B cell (primary cell): ENCODE measurements at regions not wholly inside any gene's neighbourhood (a gene's known extent, or its start where the extent isn't known, plus 50 kb on each side); places are given as distances from the start of the nearest gene placed in this dataset.

Source experiments
- ATAC-seq: fragments of 200-7000 bp; cut with Tn5 transposase; one replicate; pipeline ENCODE4 v1.10.0; 2021; ENCODE audit warnings: low read depth, mild to moderate bottlenecking, moderate number of reproducible peaks, moderate library complexity
- CTCF ChIA-PET: fragments of 350-600 bp; sonication (Branson Sonifier 250); formaldehyde crosslinking; loops from one replicate; lab custom pipeline; 2021; ENCODE audit warnings: antibody characterized with exemption, inconsistent platforms; lab: Charles Lee
- POLR2A ChIA-PET: fragments of 350-600 bp; sonication (Branson Sonifier 250); formaldehyde crosslinking; loops from one replicate; lab custom pipeline; 2021; ENCODE audit warnings: antibody characterized with exemption; lab: Charles Lee
- DNase-seq: peaks from one replicate; pipeline ENCODE4 v3.0.0; 2013
- H2AFZ ChIP-seq: 2 replicates; pipeline ENCODE4 v1.6.1; 2012; ENCODE audit warnings: mild to moderate bottlenecking, low read depth, low read length; ENCODE audit not compliant: insufficient read depth, poor library complexity, severe bottlenecking
- H3K27ac ChIP-seq, 2 donors: 1 replicate in 1 of 2; 2 replicates in 1 of 2; pipeline ENCODE4 v1.5.1; 2012 to 2013; ENCODE audit warnings: low read length in 2 of 2, mild to moderate bottlenecking in 2 of 2, moderate library complexity in 1 of 2
- H3K27me3 ChIP-seq, 4 experiments: fragments of 200-600 bp in 1 of 4; sonication (generic) in 1 of 4; replicated peaks in 1 of 4; 1 replicate in 2 of 4; 2 replicates in 2 of 4; pipeline versions ENCODE4 v1.6.1 to v1.7.0; 2013 to 2016; ENCODE audit warnings: low read length in 3 of 4, mild to moderate bottlenecking in 2 of 4, mixed read lengths in 1 of 4, moderate library complexity in 1 of 4; ENCODE audit not compliant: insufficient read depth in 4 of 4, control insufficient read depth in 3 of 4; ENCODE audit errors: control extremely low read depth in 1 of 4
- H3K36me3 ChIP-seq, 2 experiments: replicated peaks in 1 of 2; 1 replicate in 1 of 2; 2 replicates in 1 of 2; pipeline versions ENCODE4 v1.6.1 to v1.7.1; 2013; ENCODE audit warnings: low read length in 1 of 2; ENCODE audit not compliant: insufficient read depth in 2 of 2, control insufficient read depth in 1 of 2; ENCODE audit errors: control extremely low read depth in 1 of 2, extremely low read depth in 1 of 2
- H3K4me1 ChIP-seq, 2 donors: fragments of 200-600 bp in 1 of 2; sonication (generic) in 1 of 2; 1 replicate in 1 of 2; 2 replicates in 1 of 2; pipeline versions ENCODE4 v1.5.1 to v1.6.1; 2013 to 2017; ENCODE audit warnings: low read length in 2 of 2; ENCODE audit not compliant: control insufficient read depth in 2 of 2, insufficient read depth in 2 of 2
- H3K4me2 ChIP-seq: replicated peaks from 2 replicates; pipeline ENCODE3; 2012; ENCODE audit warnings: mild to moderate bottlenecking, low read depth, low read length; ENCODE audit not compliant: poor library complexity, severe bottlenecking
- H3K4me3 ChIP-seq, 5 experiments: fragments of 200-600 bp in 1 of 5; sonication (generic) in 1 of 5; 1 replicate in 3 of 5; 2 replicates in 2 of 5; pipeline versions ENCODE4 v1.5.1 to v1.7.0; 2011 to 2016; ENCODE audit warnings: low read length in 4 of 5, mild to moderate bottlenecking in 4 of 5, low read depth in 2 of 5, control low read depth in 1 of 5, moderate library complexity in 1 of 5; ENCODE audit not compliant: insufficient read depth in 1 of 5; ENCODE audit errors: control extremely low read depth in 1 of 5, extremely low read depth in 1 of 5
- H3K79me2 ChIP-seq: fragments of 200-600 bp; sonication (generic); one replicate; pipeline ENCODE4 v1.6.0; 2016; ENCODE audit warnings: low read length; ENCODE audit not compliant: control insufficient read depth, insufficient read depth
- H3K9ac ChIP-seq: fragments of 200-600 bp; sonication (generic); 2 replicates; pipeline ENCODE4 v1.6.1; 2017; ENCODE audit warnings: mild to moderate bottlenecking, low read length, moderate library complexity
- H3K9me3 ChIP-seq, 3 donors: one replicate each; pipeline versions ENCODE4 v1.6.1 to v1.7.1; 2013; ENCODE audit warnings: low read length in 2 of 3; ENCODE audit not compliant: control insufficient read depth in 2 of 3, insufficient read depth in 1 of 3; ENCODE audit errors: control extremely low read depth in 1 of 3
- H4K20me1 ChIP-seq: 2 replicates; pipeline ENCODE4 v1.6.0; 2012; ENCODE audit warnings: mild to moderate bottlenecking, low read length; ENCODE audit not compliant: insufficient read depth, control insufficient read depth, poor library complexity, severe bottlenecking
- H3K27ac Mint-ChIP-seq: one replicate; pipeline ENCODE4 v1.8.0; 2021; ENCODE audit warnings: mixed read lengths
- H3K27me3 Mint-ChIP-seq: one replicate; pipeline ENCODE4 v1.8.0; 2021; ENCODE audit warnings: mixed read lengths
- H3K4me1 Mint-ChIP-seq: one replicate; pipeline ENCODE4 v1.8.0; 2021; ENCODE audit warnings: mixed read lengths
- H3K4me3 Mint-ChIP-seq: one replicate; pipeline ENCODE4 v1.8.0; 2021; ENCODE audit warnings: mixed read lengths
- H3K9me3 Mint-ChIP-seq: one replicate; pipeline ENCODE4 v1.8.0; 2022; ENCODE audit warnings: mixed read lengths; ENCODE audit not compliant: insufficient read depth
- CTCF ChIP-seq: fragments of 200-600 bp; IDR thresholded peaks from one replicate; pipeline ENCODE4 v1.8.0; 2022; ENCODE audit warnings: antibody characterized with exemption, mild to moderate bottlenecking
- EZH2 ChIP-seq: IDR thresholded peaks from 2 replicates; pipeline ENCODE4 v1.6.1; 2012; ENCODE audit warnings: borderline replicate concordance, low read depth, mild to moderate bottlenecking, moderate library complexity, low read length; ENCODE audit not compliant: insufficient read depth, poor library complexity, severe bottlenecking
- WGBS: methylation state at CpG from one replicate; pipeline ENCODE4 v1.1.5; 2013; ENCODE audit warnings: missing lambda C conversion rate; ENCODE audit not compliant: insufficient coverage; 5-methylcytosine and 5-hydroxymethylcytosine counted together
- intact Hi-C: fragments of 100-400 bp; cut with micrococcal nuclease; formaldehyde crosslinking; loops from one replicate; pipeline ENCODE4 v1.10.0; 2022

GRCh38 chr6:82597201-82597600, 233.6 kb downstream of the TPBG start:
- H3K4me2 ChIP-seq: no peak overlapping the region
- no peak overlapping the region for H3K4me3 Mint-ChIP-seq
- no peaks in the 10 kb centered on the region for H3K9me3 Mint-ChIP-seq
- no peaks in the 10 kb centered on the region for H3K36me3 ChIP-seq
- ChIA-PET CTCF (no interaction called here), POLR2A (no interaction called here)
- no peaks in the 10 kb centered on the region for H3K27me3 ChIP-seq
- H3K9ac ChIP-seq: no peak overlapping the region
- H3K9me3 ChIP-seq: no peaks in the 10 kb centered on the region
- no peak overlapping the region for H3K27ac ChIP-seq
- DNase-seq: no peak
- ATAC-seq: no peak
- H3K27me3 Mint-ChIP-seq: no peaks in the 10 kb centered on the region
- no peaks in the 10 kb centered on the region for H3K4me1 Mint-ChIP-seq
- H3K4me3 ChIP-seq: no peak overlapping the region
- TF ChIP-seq EZH2 (no peak), CTCF (no peak)
- H3K79me2 ChIP-seq: no peaks in the 10 kb centered on the region
- H3K4me1 ChIP-seq: no peaks in the 10 kb centered on the region
- no peak overlapping the region for H3K27ac Mint-ChIP-seq
- no peaks in the 10 kb centered on the region for H4K20me1 ChIP-seq
- intact Hi-C loops: no loop called here
- H2AFZ ChIP-seq: no peak overlapping the region

DNA sequence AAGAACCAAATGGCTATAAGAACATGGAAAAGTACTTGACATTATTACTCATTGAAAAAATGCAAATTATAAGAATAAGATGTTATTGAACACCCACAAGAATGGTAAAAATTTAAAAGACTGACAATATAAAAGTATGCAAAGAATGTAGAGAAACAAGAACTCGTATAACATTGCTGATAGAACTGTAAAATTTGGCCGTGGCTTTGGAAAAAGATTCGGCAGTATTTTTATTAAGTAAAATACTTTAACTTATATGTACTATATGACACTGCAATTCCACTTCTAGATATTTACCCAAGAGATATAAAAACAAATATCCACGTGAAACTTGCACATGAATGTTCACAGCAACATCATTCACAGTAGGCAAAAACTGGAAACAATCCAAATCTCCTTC, 239.2 kb downstream of the TPBG start:
- H3K27ac Mint-ChIP-seq: no peak overlapping the region
- Histone ChIP-seq H3K4me2 (no peak overlapping the region), H3K36me3 (no peaks in the 10 kb centered on the region), H3K4me1 (no peaks in the 10 kb centered on the region), H2AFZ (no peak overlapping the region), H4K20me1 (no peaks in the 10 kb centered on the region), H3K9ac (no peak overlapping the region), H3K79me2 (no peaks in the 10 kb centered on the region), H3K9me3 (no peaks in the 10 kb centered on the region), H3K27ac (no peak overlapping the region), H3K27me3 (no peaks in the 10 kb centered on the region), H3K4me3 (no peak overlapping the region)
- intact Hi-C loops: no loop called here
- ATAC-seq: no peak
- POLR2A ChIA-PET: no interaction called here
- CTCF ChIA-PET: no interaction called here
- no peak for DNase-seq
- no peaks in the 10 kb centered on the region for H3K4me1 Mint-ChIP-seq
- TF ChIP-seq CTCF (no peak), EZH2 (no peak)
- WGBS: no CpG with 5 or more reads among the region's 4 CpGs
- H3K4me3 Mint-ChIP-seq: no peak overlapping the region
- H3K27me3 Mint-ChIP-seq: no peaks in the 10 kb centered on the region
- H3K9me3 Mint-ChIP-seq: no peaks in the 10 kb centered on the region
